DMS153 (cell line): ENCODE measurements at regions not wholly inside any gene's neighbourhood (a gene's known extent, or its start where the extent isn't known, plus 50 kb on each side); places are given as distances from the start of the nearest gene placed in this dataset.
"Not testable (repeated sequence)": the region's sequence is repeated elsewhere in the genome, so short reads cannot be mapped to it uniquely, and the experiment has no call there.

ENCODE experiments used
- DNase-seq: peaks from one replicate; lab custom pipeline; 2025; lab: John Stamatoyannopoulos, UW

DNA sequence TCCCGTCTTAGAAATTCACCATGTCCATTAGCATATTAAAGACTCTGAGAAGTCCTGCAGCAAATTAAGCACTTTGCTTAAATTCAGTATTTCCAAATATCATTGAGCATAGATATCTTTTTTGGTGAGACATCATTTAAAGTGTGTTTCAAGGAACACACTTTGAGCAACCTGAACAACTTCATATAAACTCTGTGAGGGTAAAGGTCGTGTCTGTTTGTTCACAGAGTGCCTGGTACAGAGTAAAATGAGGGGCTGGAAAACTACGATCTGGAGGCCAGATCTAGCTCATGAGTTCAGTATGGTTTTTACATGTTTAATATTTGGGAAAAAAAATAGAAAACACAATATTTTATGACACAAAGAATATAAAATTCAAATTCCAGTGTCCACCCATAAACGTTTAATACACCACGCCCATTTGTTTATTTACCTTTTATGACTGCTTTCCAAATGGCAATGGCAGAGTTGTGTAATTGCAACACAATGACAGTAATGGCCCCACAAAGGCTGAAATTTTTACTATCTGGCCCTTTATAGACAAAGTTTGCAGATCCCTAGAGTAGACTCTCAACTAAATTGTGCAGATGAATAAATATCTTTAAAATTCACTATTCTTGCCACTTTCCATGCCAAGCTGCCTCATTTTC, 67.4 kb downstream of the SNTN start:
- no peak for DNase-seq

DNA sequence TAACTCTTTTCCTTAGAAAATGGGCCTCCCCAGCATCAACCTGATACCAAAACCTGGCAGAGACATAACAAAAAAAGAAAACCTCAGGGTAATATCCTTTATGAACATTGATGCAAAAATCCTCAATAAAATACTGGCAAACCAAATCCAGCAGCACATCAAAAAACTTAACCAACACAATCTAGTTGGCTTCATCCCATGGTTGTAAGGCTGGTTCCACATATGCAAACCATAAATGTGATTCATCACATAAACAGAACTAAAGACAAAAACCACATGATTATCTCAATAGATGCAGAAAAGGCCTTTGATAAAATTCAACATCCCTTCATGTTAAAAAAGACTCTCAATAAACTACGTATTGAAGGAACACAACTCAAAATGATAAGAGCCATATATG, 68.5 kb downstream of the SNTN start:
- DNase-seq: not testable (repeated sequence)

DNA sequence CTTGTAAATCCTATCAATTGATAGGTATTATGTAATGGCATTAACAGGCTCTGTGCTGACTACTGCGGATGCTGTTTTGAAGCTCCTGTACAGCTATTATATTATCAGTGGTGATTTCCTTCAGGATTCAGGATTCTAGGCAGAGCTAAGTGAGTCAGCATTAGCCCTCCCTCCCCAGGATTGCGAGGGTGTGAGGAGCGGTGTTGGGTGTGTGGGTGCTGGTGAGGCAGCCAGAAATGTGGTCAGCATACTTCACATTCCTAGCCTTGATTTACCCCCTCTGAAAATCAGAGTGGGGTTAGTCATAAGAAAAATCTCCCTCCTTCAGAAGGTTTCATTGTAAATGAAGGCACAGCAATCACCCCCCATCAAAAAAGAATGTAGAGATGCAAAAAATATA, 72.5 kb downstream of the SNTN start:
- no peak for DNase-seq

DNA sequence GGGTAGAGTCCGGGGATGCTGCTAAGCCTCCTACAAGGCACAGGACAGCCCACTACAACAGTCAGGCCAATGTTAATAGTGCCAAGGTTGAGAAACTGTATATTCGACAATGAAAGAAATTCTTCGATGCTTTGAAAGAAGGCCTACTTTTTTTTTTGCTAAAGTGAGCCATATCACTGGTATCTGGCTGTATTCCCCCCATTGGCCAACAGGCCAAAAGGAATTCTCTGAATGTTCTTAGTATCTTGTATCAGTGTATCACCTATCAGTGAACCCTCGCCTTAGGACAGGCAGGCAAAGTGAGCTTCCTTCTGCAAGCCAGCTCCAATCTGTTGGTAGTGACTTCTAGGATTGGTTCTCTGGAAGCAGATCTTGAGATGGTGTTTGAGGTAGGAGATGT, 74.2 kb downstream of the SNTN start:
- no peak for DNase-seq

DNA sequence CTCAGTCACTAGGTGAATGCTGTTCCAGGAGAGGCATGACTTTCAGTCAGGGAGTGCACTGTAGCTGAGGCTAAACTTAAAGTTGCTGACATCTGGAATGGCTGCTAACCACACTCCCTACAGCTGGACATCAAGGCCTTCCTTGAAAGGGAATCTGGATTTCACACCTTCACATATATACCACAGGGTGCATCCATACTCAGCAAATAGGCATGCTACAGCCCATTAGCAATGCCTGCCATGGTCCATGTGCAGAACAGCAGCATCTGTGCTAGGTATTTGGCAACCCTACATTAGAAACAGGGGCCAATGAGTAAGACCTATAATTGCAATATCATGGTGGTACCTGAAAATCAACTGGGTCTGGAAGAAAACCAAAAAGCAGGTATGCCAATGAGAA, 74.8 kb downstream of the SNTN start:
- DNase-seq: no peak

DNA sequence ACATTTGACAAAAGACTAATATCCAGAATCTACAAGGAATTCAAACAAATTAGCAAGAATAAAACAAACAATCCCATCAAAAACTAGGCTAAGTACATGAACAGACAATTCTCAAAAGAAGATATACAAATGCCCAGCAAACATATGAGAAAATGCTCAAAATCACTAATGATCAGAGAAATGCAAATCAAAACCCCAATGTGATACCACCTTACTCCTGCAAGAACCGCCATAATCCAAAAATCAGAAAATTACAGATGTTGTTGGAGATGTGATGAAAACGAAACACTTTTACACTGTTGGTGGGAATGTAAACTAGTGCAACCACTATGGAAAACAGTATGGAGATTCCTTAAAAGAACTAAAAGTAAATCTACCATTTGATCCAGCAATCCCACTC, 79.4 kb downstream of the SNTN start:
- no peak for DNase-seq

DNA sequence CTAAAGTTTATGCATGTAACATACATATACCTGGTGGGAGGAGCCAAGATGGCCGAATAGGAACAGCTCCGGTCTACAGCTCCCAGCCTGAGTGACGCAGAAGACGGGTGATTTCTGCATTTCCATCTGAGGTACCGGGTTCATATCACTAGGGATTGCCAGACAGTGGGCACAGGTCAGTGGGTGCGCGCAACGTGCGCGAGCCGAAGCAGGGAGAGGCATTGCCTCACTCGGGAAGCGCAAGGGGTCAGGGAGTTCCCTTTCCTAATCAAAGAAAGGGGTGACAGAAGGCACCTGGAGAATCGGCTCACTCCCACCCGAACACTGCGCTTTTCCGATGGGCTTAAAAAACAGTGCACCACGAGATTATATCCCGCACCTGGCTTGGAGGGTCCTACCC, 80.8 kb downstream of the SNTN start:
- not testable (repeated sequence) for DNase-seq

DNA sequence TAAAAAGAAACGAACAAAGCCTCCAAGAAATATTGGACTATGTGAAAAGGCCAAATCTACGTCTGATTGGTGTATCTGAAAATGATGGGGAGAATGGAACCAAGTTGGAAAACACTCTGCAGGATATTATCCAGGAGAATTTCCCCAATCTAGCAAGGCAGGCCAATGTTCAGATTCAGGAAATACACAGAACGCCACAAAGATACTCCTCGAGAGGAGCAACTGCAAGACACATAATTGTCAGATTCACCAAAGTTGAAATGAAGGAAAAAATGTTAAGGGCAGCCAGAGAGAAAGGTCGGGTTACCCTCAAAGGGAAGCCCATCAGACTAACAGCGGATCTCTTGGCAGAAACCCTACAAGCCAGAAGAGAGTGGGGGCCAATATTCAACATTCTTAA, 82.2 kb downstream of the SNTN start:
- not testable (repeated sequence) for DNase-seq

DNA sequence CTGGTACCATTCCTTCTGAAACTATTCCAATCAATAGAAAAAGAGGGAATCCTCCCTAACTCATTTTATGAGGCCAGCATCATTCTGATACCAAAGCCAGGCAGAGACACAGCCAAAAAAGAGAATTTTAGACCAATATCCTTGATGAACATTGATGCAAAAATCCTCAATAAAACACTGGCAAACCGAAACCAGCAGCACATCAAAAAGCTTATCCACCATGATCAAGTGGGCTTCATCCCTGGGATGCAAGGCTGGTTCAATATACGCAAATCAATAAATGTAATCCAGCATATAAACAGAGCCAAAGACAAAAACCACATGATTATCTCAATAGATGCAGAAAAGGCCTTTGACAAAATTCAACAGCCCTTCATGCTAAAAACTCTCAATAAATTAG, 82.3 kb upstream of the C3orf49 start:
- DNase-seq: not testable (repeated sequence)

DNA sequence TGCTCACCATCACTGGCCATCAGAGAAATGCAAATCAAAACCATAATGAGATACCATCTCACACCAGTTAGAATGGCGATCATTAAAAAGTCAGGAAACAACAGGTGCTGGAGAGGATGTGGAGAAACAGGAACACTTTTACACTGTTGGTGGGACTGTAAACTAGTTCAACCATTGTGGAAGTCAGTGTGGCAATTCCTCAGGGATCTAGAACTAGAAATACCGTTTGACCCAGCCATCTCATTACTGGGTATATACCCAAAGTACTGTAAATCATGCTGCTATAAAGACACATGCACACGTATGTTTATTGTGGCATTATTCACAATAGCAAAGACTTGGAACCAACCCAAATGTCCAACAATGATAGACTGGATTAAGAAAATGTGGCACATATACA, 80.5 kb upstream of the C3orf49 start:
- not testable (repeated sequence) for DNase-seq

DNA sequence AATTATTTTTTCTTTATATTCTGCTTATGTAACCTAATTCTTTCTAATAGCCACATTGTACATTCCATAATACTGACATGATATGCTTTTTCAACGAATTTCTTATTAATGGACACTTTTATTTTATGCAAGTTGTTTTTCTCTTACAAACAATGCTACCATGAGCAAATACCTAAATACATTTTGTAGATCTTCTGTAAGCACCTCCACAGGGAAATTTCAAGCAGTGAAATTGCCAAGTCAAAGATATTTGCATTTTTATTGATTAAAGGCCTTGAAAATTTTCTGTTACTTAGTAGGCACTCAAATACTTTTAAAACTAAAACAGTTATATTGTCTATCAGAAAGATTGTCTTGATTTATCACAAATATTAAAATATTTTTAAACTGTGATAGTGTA, 79.6 kb upstream of the C3orf49 start:
- DNase-seq: no peak

DNA sequence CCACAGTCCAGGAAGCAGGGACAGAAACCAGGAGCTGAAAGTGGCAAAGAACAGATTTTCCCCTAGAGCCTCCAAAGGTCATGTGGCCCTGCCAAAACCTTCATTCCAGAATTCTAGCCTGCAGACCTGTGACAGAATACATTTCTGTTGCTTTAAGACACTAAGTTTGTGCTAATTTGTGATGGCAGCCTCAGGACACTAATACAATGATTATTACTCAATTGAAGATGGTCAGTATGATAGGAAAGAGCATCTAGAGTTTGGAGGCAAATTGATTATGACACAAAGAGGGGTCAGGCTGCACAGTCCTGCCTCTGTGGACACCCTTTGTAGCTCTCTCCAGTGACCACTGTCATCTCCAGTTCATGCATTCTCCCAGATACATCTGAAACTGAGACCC, 79.0 kb upstream of the C3orf49 start:
- DNase-seq: no peak

DNA sequence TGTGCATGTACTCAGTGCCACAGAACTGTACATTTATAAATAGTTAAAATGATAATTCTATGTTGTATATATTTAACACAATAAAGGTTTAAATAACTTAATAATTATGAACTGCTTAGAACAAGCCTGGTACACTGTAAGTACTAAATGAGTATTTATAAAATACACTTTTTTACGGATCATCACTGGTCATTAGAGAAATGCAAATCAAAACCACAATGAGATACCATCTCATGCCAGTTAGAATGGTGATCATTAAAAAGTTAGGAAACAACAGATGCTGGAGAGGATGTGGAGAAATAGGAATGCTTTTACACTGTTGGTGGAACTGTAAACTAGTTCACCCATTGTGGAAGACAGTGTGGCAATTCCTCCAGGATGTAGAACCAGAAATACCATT, 74.4 kb upstream of the C3orf49 start:
- DNase-seq: not testable (repeated sequence)

DNA sequence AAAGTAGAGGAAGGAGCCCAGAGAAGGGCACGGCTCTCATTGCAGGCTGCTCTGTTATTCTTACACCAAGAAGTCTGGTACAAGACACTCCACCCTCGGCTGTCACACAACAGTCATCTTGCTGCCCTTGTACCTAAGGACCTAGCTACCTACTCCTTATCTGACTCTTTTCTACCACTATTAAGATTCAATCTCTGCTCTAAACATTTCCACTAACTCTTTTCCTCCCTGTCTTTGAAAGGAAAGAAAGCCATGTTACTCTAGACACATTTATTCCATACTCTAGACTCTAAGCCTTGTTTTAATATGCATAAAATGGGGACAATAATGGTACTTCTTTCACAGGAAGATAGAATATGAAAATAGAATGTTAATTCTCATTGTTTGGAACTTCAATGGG, 73.3 kb upstream of the C3orf49 start:
- no peak for DNase-seq

DNA sequence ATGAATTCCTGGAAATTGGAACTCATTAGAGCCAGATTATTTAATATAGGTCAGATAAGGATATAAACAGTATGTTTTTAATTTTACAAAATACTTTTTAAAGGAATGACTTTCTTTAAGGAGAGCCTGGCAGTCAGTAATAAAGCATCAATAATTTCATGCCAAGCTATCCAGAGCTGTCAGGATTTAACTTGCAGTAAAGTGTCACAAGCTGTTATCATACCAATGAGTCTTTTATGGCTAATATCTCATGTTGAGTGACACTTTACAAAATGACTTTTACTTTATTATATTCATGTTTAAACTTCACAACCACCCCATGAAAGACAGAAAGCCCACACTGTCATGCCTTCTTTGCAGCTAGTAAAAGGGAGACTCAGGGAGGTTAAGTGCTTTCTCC, 72.9 kb upstream of the C3orf49 start:
- no peak for DNase-seq

DNA sequence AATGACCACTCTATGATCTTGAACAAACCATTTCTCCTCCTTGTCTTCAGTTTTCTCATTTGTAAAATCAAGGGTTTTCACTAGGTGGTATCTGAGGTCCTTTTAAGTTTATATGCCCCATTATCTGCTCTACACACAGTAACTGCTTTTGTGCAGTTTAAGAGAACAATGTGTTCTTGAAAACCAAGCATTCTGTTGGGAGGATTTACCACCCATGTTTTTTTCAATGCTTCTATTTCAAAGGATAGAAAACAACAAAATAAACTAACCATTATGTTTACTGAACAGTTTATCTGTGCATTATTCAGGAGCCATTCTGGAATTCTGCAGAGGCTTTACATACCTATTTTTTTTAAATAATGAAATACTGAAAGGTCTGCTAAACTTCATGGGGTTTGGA, 67.6 kb upstream of the C3orf49 start:
- DNase-seq: no peak

DNA sequence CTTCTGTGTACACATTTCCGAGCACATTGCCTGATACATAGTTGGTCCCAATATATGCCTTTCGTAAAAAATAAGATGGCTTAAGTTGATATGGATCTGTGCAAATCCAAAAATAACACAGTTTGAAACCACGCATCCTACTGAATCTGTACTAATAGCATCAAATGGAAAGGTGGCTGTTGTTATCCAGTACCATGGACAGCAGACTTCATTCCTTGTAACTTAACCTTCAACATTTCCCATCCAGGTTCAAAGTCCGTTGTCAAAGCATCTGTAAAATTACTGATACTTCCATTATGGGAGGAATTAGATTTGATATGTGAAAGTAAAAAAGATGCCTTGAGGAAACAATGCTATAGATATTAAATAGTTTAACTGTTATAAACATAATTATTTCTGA, 65.5 kb upstream of the C3orf49 start:
- no peak for DNase-seq

DNA sequence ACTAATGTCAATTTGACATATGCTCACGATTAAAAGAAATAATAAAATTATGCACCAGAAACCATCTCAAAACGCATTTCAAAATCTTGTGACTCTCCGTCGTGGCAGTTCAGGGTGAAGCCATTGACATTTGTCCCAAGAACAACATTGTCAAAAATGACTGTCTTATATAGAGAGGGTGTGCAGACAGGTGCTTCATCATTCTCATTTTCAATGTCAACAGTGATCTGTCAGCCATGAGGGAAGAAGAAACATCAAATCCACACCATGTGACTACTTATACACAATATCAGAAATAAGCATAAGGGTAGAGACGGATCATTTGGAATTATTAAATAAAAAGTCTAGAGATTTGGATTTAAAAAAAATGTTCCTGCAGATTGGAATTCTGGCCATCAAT, 65.1 kb upstream of the C3orf49 start:
- no peak for DNase-seq

DNA sequence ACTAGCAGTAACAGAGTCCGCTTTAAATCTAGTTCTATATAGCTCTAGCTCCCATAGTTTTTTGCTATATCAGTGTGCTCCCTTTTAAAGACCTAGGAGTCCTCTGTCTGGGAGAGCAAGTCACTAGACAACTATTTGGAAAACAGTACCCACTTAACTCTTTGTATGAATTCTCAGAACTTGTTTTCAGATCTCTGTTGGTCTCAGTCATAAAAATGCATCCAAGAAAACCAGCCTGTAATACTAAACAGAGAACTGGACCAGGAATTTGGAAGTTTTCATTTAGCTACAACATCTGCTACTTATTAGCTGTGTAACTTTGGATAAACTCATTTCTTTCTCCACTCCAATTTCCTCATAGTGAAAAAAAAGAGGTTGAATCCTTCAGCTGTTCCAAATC, 56.9 kb upstream of the C3orf49 start:
- DNase-seq: no peak

DNA sequence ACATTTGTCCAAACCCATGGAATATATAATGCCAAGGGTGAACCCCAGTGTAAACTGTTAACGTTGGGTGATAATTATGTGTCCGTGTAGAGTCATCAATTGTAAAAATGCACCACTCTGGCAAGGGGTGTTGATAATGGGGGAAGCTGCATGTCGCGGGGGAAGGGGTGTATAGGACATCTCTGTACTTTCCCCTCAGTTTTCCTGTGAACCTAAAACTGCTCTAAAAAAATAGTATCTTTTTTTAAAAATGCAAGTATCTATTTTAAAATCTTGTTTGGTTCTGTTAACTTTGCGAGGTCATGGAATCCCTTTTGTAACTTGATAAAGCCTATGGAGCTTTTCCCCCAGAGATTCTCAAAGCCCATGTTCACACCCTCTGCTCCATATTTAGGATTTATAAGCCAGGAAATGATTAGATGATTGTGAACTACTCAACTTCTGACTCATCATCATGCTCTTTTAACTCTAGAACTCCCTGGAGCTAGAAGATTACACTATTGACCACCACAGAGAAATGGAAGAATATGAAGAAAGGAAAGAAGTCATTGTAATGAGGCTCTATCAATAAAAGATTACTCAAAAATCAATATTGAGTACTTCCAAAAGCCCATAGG, 56.1 kb upstream of the C3orf49 start:
- no peak for DNase-seq

DNA sequence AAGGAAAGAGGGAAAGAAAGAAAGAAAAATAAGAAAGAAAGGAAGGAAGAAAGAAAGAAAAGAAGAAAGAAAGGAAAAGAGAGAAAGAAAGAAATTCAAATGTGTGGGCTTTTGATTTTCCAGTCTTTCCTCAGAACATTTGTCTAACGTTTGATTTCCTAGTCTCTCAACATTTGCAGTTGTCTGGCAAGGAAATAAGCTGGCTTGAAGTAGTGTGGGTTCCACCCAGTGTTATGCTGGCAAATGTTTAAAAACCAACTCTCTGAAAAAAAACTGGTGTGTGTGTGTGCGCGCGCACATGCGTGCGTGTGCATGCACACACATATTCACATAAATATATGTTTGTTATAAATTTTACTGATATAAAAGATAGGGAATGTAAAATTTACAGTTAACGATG, 54.6 kb upstream of the C3orf49 start:
- no peak for DNase-seq

DNA sequence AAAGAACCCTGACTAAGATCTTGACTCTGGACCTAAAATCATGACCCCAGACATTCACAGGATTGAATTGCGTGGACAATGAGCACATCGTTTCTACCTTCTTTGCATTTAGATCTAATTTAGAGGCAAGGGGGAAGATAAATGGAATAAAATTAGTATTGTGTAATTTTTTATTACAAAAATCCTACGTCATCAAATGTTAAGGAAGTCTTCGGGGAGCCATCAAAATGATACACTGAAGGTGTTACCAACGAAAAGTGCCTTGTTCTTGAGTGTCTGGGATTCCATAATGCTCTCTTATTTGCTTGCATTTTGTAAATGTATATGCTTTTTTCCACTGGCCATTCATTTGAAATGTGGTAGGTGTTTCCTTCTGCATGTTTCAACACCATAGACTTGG, 52.8 kb upstream of the C3orf49 start:
- no peak for DNase-seq

DNA sequence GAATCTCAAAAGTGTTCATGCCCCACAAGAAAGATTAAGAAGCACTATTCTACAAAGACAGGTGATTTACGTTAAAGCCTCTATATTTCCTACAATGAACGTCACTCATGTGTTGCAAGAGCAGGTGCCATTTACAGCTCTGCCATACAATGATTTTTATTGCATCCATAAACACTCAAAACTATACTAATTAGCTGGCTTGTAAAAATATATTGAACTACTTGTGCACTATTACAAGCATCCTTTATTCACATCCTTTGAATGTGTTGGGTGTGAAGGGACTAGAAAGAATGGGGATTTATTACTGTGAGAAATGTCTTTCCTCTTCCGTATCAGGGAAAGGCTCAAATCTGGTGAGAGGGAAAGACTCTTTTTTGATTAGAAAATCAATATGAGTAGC, 50.7 kb upstream of the C3orf49 start:
- peak; percentile 15 for DNase-seq

DNA sequence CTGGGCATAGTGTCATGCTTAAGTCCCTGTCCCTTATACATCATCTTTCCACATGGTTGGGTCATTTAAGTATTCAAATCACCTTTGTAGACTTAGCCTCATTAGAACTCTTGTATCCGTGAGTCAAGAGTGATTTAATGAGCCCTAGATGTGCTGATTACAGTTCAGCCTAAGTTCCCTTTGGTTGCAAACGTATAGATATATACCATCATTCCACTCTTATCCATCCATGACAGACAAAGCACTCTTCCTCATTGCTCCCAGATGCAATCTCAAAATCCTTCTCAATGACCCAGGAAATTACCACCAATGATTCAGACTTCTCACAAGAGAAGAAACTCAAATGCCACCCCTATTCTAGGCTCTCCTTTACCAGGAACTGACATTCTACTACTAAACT, 50.2 kb upstream of the C3orf49 start:
- no peak for DNase-seq
